HepG2 (cell line): ENCODE measurements at regions not wholly inside any gene's neighbourhood (a gene's known extent, or its start where the extent isn't known, plus 50 kb on each side); places are given as distances from the start of the nearest gene placed in this dataset.

ENCODE experiments used
- BRD4 ChIP-seq: sonication (generic); formaldehyde crosslinking; IDR thresholded peaks from 2 replicates; pipeline ENCODE4 v1.4.0; 2020; ENCODE audit warnings: missing genetic modification reagents
- ELF4 ChIP-seq: sonication (generic); formaldehyde crosslinking; IDR thresholded peaks from 2 replicates; pipeline ENCODE4 v1.5.0; 2020; ENCODE audit warnings: missing genetic modification reagents, mild to moderate bottlenecking, moderate library complexity, borderline replicate concordance
- HDAC6 ChIP-seq: fragments of 200-600 bp; sonication (generic); IDR thresholded peaks from 2 replicates; pipeline ENCODE4 v1.7.0; 2017; ENCODE audit warnings: mild to moderate bottlenecking, antibody characterized with exemption, low read length, low read depth
- JUNB ChIP-seq: sonication (generic); formaldehyde crosslinking; IDR thresholded peaks from 2 replicates; pipeline ENCODE4 v1.8.0; 2022; ENCODE audit warnings: missing genetic modification reagents, mild to moderate bottlenecking, borderline replicate concordance
- POLR2A ChIP-seq, 2 experiments: IDR thresholded peaks; 2 replicates each; pipeline ENCODE4 v1.6.1; 2011; ENCODE audit warnings: low read depth in 2 of 2, low read length in 2 of 2, mild to moderate bottlenecking in 1 of 2, moderate library complexity in 1 of 2; ENCODE audit not compliant: insufficient read depth in 1 of 2
- RBAK ChIP-seq: sonication (generic); formaldehyde crosslinking; IDR thresholded peaks from 2 replicates; pipeline ENCODE4 v1.5.1; 2020; ENCODE audit warnings: mild to moderate bottlenecking, missing genetic modification reagents
- SMAD1 ChIP-seq: sonication (generic); formaldehyde crosslinking; IDR thresholded peaks from 2 replicates; pipeline ENCODE4 v1.4.0; 2020; ENCODE audit warnings: missing genetic modification reagents, low read depth, mild to moderate bottlenecking, borderline replicate concordance
- SMAD3 ChIP-seq: sonication (generic); formaldehyde crosslinking; IDR thresholded peaks from 2 replicates; pipeline ENCODE4 v1.4.0; 2020; ENCODE audit warnings: missing genetic modification reagents
- ZNF124 ChIP-seq: sonication (generic); formaldehyde crosslinking; IDR thresholded peaks from 2 replicates; pipeline ENCODE4 v1.4.0; 2020; ENCODE audit warnings: missing genetic modification reagents
- ZNF720 ChIP-seq: sonication (generic); formaldehyde crosslinking; IDR thresholded peaks from 2 replicates; pipeline ENCODE4 v1.4.0; 2020; ENCODE audit warnings: missing genetic modification reagents
- TF ChIP-seq, protein P1 (sequence below): sonication (generic); formaldehyde crosslinking; IDR thresholded peaks from one replicate; pipeline ENCODE4 v1.5.1; 2020; ENCODE audit warnings: mild to moderate bottlenecking, missing genetic modification reagents; ENCODE audit errors: not compliant biosample characterization
- TF ChIP-seq, protein P2 (sequence below): sonication (generic); formaldehyde crosslinking; IDR thresholded peaks from 2 replicates; pipeline ENCODE4 v1.4.0; 2020; ENCODE audit warnings: mild to moderate bottlenecking, missing genetic modification reagents, borderline replicate concordance
- TF ChIP-seq, protein P3 (sequence below): sonication (generic); formaldehyde crosslinking; IDR thresholded peaks from 2 replicates; pipeline ENCODE4 v1.8.1; 2023; ENCODE audit warnings: missing genetic modification reagents, inconsistent platforms, borderline replicate concordance

DNA sequence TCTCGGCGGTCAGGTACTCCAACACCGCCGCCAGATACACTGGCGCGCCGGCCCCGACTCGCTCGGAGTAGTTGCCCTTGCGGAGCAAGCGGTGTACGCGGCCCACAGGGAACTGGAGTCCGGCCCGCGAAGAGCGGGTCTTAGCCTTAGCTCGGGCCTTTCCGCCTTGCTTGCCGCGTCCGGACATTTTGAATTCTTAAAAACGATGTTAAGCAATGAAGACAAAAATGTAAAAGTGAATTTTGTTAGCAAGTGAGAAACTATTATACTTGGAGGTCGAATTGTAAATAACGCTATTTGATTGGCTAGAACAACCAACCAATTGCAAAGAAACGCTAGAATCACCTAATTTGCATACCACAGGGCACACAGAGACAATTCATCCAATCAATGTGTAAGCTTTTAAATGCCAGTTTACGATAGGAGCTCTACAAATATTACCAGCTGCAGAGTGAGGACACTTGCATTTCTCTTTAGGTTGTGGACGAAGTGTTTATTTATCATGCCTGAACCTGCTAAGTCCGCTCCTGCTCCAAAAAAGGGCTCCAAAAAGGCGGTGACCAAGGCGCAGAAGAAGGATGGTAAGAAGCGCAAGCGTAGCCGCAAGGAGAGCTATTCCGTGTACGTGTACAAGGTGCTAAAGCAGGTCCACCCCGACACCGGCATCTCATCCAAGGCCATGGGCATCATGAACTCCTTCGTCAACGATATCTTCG is 112.0 kb downstream of the HFE start (continued):
- TF ChIP-seq, protein P1, sequence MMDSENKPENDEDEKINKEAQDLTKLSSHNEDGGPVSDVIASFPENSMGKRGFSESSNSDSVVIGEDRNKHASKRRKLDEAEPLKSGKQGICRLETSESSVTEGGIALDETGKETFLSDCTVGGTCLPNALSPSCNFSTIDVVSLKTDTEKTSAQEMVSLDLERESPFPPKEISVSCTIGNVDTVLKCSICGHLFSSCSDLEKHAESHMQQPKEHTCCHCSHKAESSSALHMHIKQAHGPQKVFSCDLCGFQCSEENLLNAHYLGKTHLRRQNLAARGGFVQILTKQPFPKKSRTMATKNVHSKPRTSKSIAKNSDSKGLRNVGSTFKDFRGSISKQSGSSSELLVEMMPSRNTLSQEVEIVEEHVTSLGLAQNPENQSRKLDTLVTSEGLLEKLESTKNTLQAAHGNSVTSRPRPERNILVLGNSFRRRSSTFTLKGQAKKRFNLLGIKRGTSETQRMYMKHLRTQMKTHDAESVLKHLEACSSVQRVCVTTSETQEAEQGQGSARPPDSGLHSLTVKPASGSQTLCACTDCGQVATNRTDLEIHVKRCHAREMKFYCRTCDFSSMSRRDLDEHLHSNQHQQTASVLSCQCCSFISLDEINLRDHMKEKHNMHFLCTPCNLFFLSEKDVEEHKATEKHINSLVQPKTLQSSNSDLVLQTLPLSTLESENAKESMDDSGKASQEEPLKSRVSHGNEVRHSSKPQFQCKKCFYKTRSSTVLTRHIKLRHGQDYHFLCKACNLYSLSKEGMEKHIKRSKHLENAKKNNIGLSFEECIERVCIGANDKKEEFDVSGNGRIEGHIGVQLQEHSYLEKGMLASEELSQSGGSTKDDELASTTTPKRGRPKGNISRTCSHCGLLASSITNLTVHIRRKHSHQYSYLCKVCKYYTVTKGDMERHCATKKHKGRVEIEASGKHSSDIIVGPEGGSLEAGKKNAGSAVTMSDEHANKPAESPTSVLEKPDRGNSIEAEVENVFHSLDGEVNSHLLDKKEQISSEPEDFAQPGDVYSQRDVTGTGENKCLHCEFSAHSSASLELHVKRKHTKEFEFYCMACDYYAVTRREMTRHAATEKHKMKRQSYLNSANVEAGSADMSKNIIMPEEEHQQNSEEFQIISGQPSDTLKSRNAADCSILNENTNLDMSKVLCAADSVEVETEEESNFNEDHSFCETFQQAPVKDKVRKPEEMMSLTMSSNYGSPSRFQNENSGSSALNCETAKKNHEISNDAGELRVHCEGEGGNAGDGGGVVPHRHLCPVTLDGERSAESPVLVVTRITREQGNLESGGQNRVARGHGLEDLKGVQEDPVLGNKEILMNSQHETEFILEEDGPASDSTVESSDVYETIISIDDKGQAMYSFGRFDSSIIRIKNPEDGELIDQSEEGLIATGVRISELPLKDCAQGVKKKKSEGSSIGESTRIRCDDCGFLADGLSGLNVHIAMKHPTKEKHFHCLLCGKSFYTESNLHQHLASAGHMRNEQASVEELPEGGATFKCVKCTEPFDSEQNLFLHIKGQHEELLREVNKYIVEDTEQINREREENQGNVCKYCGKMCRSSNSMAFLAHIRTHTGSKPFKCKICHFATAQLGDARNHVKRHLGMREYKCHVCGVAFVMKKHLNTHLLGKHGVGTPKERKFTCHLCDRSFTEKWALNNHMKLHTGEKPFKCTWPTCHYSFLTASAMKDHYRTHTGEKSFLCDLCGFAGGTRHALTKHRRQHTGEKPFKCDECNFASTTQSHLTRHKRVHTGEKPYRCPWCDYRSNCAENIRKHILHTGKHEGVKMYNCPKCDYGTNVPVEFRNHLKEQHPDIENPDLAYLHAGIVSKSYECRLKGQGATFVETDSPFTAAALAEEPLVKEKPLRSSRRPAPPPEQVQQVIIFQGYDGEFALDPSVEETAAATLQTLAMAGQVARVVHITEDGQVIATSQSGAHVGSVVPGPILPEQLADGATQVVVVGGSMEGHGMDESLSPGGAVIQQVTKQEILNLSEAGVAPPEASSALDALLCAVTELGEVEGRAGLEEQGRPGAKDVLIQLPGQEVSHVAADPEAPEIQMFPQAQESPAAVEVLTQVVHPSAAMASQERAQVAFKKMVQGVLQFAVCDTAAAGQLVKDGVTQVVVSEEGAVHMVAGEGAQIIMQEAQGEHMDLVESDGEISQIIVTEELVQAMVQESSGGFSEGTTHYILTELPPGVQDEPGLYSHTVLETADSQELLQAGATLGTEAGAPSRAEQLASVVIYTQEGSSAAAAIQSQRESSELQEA (CRISPR knock-in tag): no peak
- no peak for TF ChIP-seq JUNB (CRISPR knock-in tag)
- TF ChIP-seq, protein P2, sequence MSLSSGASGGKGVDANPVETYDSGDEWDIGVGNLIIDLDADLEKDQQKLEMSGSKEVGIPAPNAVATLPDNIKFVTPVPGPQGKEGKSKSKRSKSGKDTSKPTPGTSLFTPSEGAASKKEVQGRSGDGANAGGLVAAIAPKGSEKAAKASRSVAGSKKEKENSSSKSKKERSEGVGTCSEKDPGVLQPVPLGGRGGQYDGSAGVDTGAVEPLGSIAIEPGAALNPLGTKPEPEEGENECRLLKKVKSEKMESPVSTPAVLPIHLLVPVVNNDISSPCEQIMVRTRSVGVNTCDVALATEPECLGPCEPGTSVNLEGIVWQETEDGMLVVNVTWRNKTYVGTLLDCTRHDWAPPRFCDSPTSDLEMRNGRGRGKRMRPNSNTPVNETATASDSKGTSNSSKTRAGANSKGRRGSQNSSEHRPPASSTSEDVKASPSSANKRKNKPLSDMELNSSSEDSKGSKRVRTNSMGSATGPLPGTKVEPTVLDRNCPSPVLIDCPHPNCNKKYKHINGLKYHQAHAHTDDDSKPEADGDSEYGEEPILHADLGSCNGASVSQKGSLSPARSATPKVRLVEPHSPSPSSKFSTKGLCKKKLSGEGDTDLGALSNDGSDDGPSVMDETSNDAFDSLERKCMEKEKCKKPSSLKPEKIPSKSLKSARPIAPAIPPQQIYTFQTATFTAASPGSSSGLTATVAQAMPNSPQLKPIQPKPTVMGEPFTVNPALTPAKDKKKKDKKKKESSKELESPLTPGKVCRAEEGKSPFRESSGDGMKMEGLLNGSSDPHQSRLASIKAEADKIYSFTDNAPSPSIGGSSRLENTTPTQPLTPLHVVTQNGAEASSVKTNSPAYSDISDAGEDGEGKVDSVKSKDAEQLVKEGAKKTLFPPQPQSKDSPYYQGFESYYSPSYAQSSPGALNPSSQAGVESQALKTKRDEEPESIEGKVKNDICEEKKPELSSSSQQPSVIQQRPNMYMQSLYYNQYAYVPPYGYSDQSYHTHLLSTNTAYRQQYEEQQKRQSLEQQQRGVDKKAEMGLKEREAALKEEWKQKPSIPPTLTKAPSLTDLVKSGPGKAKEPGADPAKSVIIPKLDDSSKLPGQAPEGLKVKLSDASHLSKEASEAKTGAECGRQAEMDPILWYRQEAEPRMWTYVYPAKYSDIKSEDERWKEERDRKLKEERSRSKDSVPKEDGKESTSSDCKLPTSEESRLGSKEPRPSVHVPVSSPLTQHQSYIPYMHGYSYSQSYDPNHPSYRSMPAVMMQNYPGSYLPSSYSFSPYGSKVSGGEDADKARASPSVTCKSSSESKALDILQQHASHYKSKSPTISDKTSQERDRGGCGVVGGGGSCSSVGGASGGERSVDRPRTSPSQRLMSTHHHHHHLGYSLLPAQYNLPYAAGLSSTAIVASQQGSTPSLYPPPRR (CRISPR knock-in tag): 0 out of 2 replicates have a peak, but pooled peaks have one; percentile 24
- TF ChIP-seq SMAD3 (CRISPR knock-in tag): peak; percentile 50; the same call in 1 of the 2 replicates
- TF ChIP-seq, protein P3, sequence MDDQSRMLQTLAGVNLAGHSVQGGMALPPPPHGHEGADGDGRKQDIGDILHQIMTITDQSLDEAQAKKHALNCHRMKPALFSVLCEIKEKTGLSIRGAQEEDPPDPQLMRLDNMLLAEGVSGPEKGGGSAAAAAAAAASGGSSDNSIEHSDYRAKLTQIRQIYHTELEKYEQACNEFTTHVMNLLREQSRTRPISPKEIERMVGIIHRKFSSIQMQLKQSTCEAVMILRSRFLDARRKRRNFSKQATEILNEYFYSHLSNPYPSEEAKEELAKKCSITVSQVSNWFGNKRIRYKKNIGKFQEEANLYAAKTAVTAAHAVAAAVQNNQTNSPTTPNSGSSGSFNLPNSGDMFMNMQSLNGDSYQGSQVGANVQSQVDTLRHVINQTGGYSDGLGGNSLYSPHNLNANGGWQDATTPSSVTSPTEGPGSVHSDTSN: peak; percentile 79; the same call in 1 of the 2 replicates
- TF ChIP-seq ZNF124 (CRISPR knock-in tag): 0 out of 2 replicates have a peak, but pooled peaks have one; percentile 53
- 0 out of 2 replicates have a peak, but pooled peaks have one; percentile 25 for TF ChIP-seq RBAK (CRISPR knock-in tag)
- TF ChIP-seq BRD4: peak; percentile 19; the same call in 1 of the 2 replicates
- TF ChIP-seq ELF4: no peak
- no peak for TF ChIP-seq ZNF720 (CRISPR knock-in tag)
- no peak for TF ChIP-seq HDAC6
- TF ChIP-seq POLR2A (IDR thresholded peaks at IDR 0.05; ENCODE audit: insufficient read depth in 1 of 2, low read depth in 2 of 2, low read length in 2 of 2): peak; percentile 92 to 96
- no peak; the same call in 1 of the 2 replicates for TF ChIP-seq SMAD1
